SK-N-SH (cell line): ENCODE measurements at regions not wholly inside any gene's neighbourhood (a gene's known extent, or its start where the extent isn't known, plus 50 kb on each side); places are given as distances from the start of the nearest gene placed in this dataset.

Experiments used
- CTCF ChIA-PET: fragments of 300-600, 350-600 bp; formaldehyde crosslinking; extraction: SDS; loops from one replicate; lab custom pipeline; 2021; lab: Yijun Ruan, JAX
- POLR2A ChIA-PET: fragments of 350-600 bp; sonication (Branson Sonifier 250); formaldehyde crosslinking; extraction: SDS; loops from one replicate; lab custom pipeline; 2020; ENCODE audit warnings: antibody characterized with exemption, inconsistent platforms; lab: Yijun Ruan, JAX
- DNase-seq: peaks from one replicate; pipeline ENCODE4 v3.0.0; 2012
- H2AFZ ChIP-seq: fragments of 200-600 bp; sonication (generic); 2 replicates; pipeline ENCODE4 v1.8.1; 2016; ENCODE audit warnings: antibody characterized with exemption, mild to moderate bottlenecking, low read depth
- H3F3A ChIP-seq: fragments of 200-600 bp; sonication (generic); replicated peaks from 2 replicates; pipeline ENCODE3; 2016; ENCODE audit warnings: antibody characterized with exemption, mild to moderate bottlenecking; ENCODE audit not compliant: insufficient read depth
- H3K27ac ChIP-seq, 2 experiments: fragments of 200-500 bp in 1 of 2; fragments of 200-600 bp in 1 of 2; sonication (Bioruptor generic) in 1 of 2; sonication (generic), shearing (Covaris generic) in 1 of 2; 2 replicates each; pipeline versions ENCODE4 v1.5.1 to v1.6.1; 2014 to 2016; ENCODE audit warnings: low read depth in 2 of 2, inconsistent platforms in 1 of 2, low read length in 1 of 2, mild to moderate bottlenecking in 1 of 2, mixed read lengths in 1 of 2
- H3K27me3 ChIP-seq: fragments of 200-600 bp; sonication (generic), shearing (Covaris generic); 2 replicates; pipeline ENCODE4 v1.6.1; 2016; ENCODE audit warnings: mixed run types; ENCODE audit not compliant: insufficient read depth
- H3K36me3 ChIP-seq, 2 experiments: fragments of 200-500 bp in 1 of 2; fragments of 200-600 bp in 1 of 2; sonication (Bioruptor generic) in 1 of 2; sonication (generic) in 1 of 2; replicated peaks in 1 of 2; 2 replicates each; pipeline versions ENCODE3 to v1.5.1; 2014 to 2016; ENCODE audit warnings: low read length in 1 of 2, mild to moderate bottlenecking in 1 of 2; ENCODE audit not compliant: insufficient read depth in 2 of 2, control insufficient read depth in 1 of 2
- H3K4me1 ChIP-seq, 2 experiments: fragments of 200-500 bp in 1 of 2; fragments of 200-600 bp in 1 of 2; sonication (Bioruptor generic) in 1 of 2; sonication (generic), shearing (Covaris generic) in 1 of 2; 2 replicates each; pipeline versions ENCODE4 v1.5.1 to v1.6.1; 2014 to 2016; ENCODE audit warnings: low read depth in 1 of 2, low read length in 1 of 2, mixed run types in 1 of 2; ENCODE audit not compliant: insufficient read depth in 2 of 2, control insufficient read depth in 1 of 2
- H3K4me2 ChIP-seq: fragments of 200-600 bp; sonication (generic), shearing (Covaris generic); 2 replicates; pipeline ENCODE4 v1.6.1; 2017; ENCODE audit warnings: mixed run types
- H3K4me3 ChIP-seq, 2 experiments: fragments of 200-500 bp in 1 of 2; fragments of 200-600 bp in 1 of 2; sonication (Bioruptor generic) in 1 of 2; sonication (generic), shearing (Covaris generic) in 1 of 2; 2 replicates each; pipeline versions ENCODE4 v1.5.1 to v1.8.1; 2014 to 2016; ENCODE audit warnings: low read depth in 2 of 2, inconsistent platforms in 1 of 2, low read length in 1 of 2, mild to moderate bottlenecking in 1 of 2, mixed read lengths in 1 of 2, moderate library complexity in 1 of 2
- H3K79me2 ChIP-seq: fragments of 200-600 bp; sonication (generic); 2 replicates; pipeline ENCODE4 v1.8.1; 2017; ENCODE audit warnings: mild to moderate bottlenecking; ENCODE audit not compliant: insufficient read depth
- H3K9ac ChIP-seq: fragments of 200-600 bp; sonication (generic); 2 replicates; pipeline ENCODE4 v1.6.1; 2017; ENCODE audit warnings: mixed run types
- H3K9me2 ChIP-seq: fragments of 200-600 bp; sonication (generic); 2 replicates; pipeline ENCODE4 v1.6.1; 2017; ENCODE audit warnings: mixed run types
- H3K9me3 ChIP-seq: fragments of 200-600 bp; sonication (generic); 2 replicates; pipeline ENCODE4 v1.6.1; 2017; ENCODE audit warnings: mixed run types, mild to moderate bottlenecking, moderate library complexity
- H4K20me1 ChIP-seq: fragments of 200-600 bp; sonication (generic); 2 replicates; pipeline ENCODE4 v1.6.1; 2017; ENCODE audit warnings: mild to moderate bottlenecking, mixed run types; ENCODE audit not compliant: insufficient read depth
- EZH2phosphoT487 ChIP-seq: fragments of 200-600 bp; sonication (generic); IDR thresholded peaks from 2 replicates; pipeline ENCODE4 v1.6.1; 2017; ENCODE audit warnings: low read depth, mixed run types, mild to moderate bottlenecking, antibody characterized with exemption, moderate library complexity, borderline replicate concordance
- GATA2 ChIP-seq: sonication (generic); formaldehyde crosslinking; IDR thresholded peaks from 2 replicates; pipeline ENCODE4 v1.5.0; 2020; ENCODE audit warnings: mild to moderate bottlenecking, missing genetic modification reagents
- IRF3 ChIP-seq: fragments of 150-350 bp; IDR thresholded peaks from 2 replicates; pipeline ENCODE4 v1.6.1; 2016; ENCODE audit warnings: mild to moderate bottlenecking, low read depth, low read length
- MAX ChIP-seq: IDR thresholded peaks from 2 replicates; pipeline ENCODE4 v1.4.0; 2012; ENCODE audit warnings: low read depth
- MEF2A ChIP-seq: IDR thresholded peaks from 2 replicates; pipeline ENCODE4 v1.4.0; 2012; ENCODE audit warnings: low read depth, borderline replicate concordance
- NRF1 ChIP-seq: IDR thresholded peaks from 2 replicates; pipeline ENCODE4 v1.6.1; 2012; ENCODE audit warnings: low read depth, mild to moderate bottlenecking, low read length
- RAD21 ChIP-seq: IDR thresholded peaks from 2 replicates; pipeline ENCODE4 v1.6.1; 2012; ENCODE audit warnings: mild to moderate bottlenecking, low read length
- RFX5 ChIP-seq: IDR thresholded peaks from 2 replicates; pipeline ENCODE4 v1.6.1; 2012; ENCODE audit warnings: mild to moderate bottlenecking, improper control_type of control experiment, low read length
- RXRA ChIP-seq: IDR thresholded peaks from 2 replicates; pipeline ENCODE4 v1.4.0; 2012; ENCODE audit warnings: low read depth, mild to moderate bottlenecking, borderline replicate concordance
- SIN3A ChIP-seq: IDR thresholded peaks from 2 replicates; pipeline ENCODE4 v1.6.1; 2012; ENCODE audit warnings: low read depth, mild to moderate bottlenecking, low read length, moderate library complexity, borderline replicate concordance
- SMC3 ChIP-seq: IDR thresholded peaks from 2 replicates; pipeline ENCODE4 v1.6.1; 2012; ENCODE audit warnings: low read depth, low read length, improper control_type of control experiment
- YY1 ChIP-seq: IDR thresholded peaks from 2 replicates; pipeline ENCODE4 v1.4.0; 2012; ENCODE audit warnings: low read depth, mild to moderate bottlenecking
- ZBTB33 ChIP-seq: IDR thresholded peaks from 2 replicates; pipeline ENCODE4 v1.4.0; 2012; ENCODE audit warnings: low read depth, borderline replicate concordance
- WGBS: methylation state at CpG from one replicate; pipeline ENCODE4 v1.1.6; 2017; ENCODE audit warnings: low lambda C conversion rate; 5-methylcytosine and 5-hydroxymethylcytosine counted together

DNA sequence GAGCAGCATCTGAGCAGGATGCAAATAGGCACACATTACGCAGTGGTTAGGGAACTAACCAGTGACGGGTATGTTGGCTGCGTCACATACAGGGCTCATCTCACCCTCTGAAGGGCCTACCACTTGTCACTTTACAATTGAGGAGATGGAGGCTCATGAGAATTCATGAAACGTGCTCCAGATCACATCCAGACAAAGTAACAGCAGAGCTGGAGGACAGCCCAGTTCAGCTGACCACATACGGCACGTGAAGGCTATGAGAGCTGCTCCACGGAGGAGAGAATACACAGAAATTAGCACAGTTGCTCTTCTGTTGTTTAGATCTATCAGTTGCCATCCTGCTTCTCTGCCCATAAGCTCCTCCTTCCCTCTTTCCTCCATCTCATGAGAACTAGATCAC lies 78.4 kb downstream of the FAM9B start:
- Histone ChIP-seq H3K9me2 (no peaks in the 10 kb centered on the region), H3K9ac (no peak overlapping the region), H3K27ac (no peak overlapping the region), H3K27me3 (no peaks in the 10 kb centered on the region), H3K9me3 (no peaks in the 10 kb centered on the region), H4K20me1 (no peaks in the 10 kb centered on the region), H3F3A (no peaks in the 10 kb centered on the region), H3K4me1 (no peaks in the 10 kb centered on the region), H3K79me2 (no peaks in the 10 kb centered on the region), H3K4me3 (no peak overlapping the region), H3K4me2 (no peak overlapping the region), H3K36me3 (no peaks in the 10 kb centered on the region), H2AFZ (no peak overlapping the region)
- no peak for TF ChIP-seq EZH2phosphoT487
- no peak for TF ChIP-seq RXRA
- no peak for TF ChIP-seq SMC3
- no peak for TF ChIP-seq GATA2 (CRISPR knock-in tag)
- no peak for TF ChIP-seq NRF1
- no peak for TF ChIP-seq MAX
- TF ChIP-seq RAD21 = no peak
- TF ChIP-seq MEF2A = no peak
- no peak for TF ChIP-seq RFX5
- TF ChIP-seq IRF3 = no peak
- POLR2A ChIA-PET = no interaction called here
- DNase-seq = no peak
- CTCF ChIA-PET = no interaction called here
- 31% methylated on average over 7 of the region's 7 CpGs for WGBS

DNA sequence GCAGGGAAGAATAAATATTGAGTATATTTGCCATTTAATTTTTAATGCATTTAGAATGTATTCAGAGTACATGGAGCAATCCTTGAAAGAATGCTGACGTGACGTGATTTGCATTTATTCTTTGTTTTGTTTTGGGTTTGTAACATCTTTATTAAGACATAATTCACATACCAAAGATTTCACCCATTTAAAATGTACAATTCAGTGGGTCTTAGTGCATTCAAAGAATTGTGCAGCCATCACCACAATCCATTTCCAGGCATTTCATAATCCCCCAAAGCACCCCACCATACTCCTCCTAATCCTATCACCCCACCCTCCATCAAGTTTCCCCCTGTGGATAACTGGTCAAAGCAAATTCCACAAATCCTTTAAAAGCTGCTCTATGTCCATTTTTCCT lies 87.4 kb downstream of the FAM9B start:
- Histone ChIP-seq H3K9ac (no peak overlapping the region), H3K9me2 (no peaks in the 10 kb centered on the region; the same call in 1 of the 2 replicates), H3K79me2 (no peaks in the 10 kb centered on the region), H3K27ac (no peak overlapping the region), H4K20me1 (no peaks in the 10 kb centered on the region), H3K9me3 (no peaks in the 10 kb centered on the region), H3K4me3 (no peak overlapping the region), H3K4me2 (no peak overlapping the region), H3K4me1 (no peaks in the 10 kb centered on the region), H3K27me3 (no peaks in the 10 kb centered on the region; the same call in 1 of the 2 replicates), H2AFZ (no peak overlapping the region), H3F3A (no peaks in the 10 kb centered on the region), H3K36me3 (no peaks in the 10 kb centered on the region)
- ChIA-PET CTCF (no interaction called here), POLR2A (no interaction called here)
- TF ChIP-seq SIN3A = no peak
- TF ChIP-seq MAX = no peak
- no peak for TF ChIP-seq YY1
- no peak for TF ChIP-seq IRF3
- no peak for TF ChIP-seq ZBTB33
- DNase-seq = no peak
- 18% methylated on average over 2 of the region's 2 CpGs for WGBS
